Breast epithelium (tissue), 4 donors: ENCODE measurements at regions not wholly inside any gene's neighbourhood (a gene's known extent, or its start where the extent isn't known, plus 50 kb on each side); places are given as distances from the start of the nearest gene placed in this dataset.

Experiments
- DNase-seq, 2 donors: peaks; one replicate each; pipeline ENCODE4 v3.0.0-alpha.2; 2019; ENCODE audit warnings: low spot score in 2 of 2
- H3K27ac ChIP-seq, 2 donors: fragments of 200-600 bp; sonication (generic) in 1 of 2; one replicate each; pipeline ENCODE4 v1.5.1; 2016 to 2019; ENCODE audit warnings: mild to moderate bottlenecking in 1 of 2
- H3K27me3 ChIP-seq, 2 donors: fragments of 200-600 bp; sonication (generic) in 1 of 2; one replicate each; pipeline versions ENCODE4 v1.5.1 to v1.6.0; 2017 to 2019; ENCODE audit warnings: control low read depth in 1 of 2, mild to moderate bottlenecking in 1 of 2
- H3K36me3 ChIP-seq: fragments of 200-600 bp; one replicate; pipeline ENCODE4 v1.5.1; 2019
- H3K4me1 ChIP-seq, 2 donors: fragments of 200-600 bp; sonication (generic); one replicate each; pipeline ENCODE4 v1.5.1; 2016 to 2019; ENCODE audit warnings: control low read depth in 1 of 2
- H3K4me3 ChIP-seq, 3 donors: fragments of 200-600 bp; sonication (generic); 1 replicate in 2 of 3; 2 replicates in 1 of 3; pipeline ENCODE4 v1.5.1; 2016 to 2019; ENCODE audit warnings: mild to moderate bottlenecking in 3 of 3, moderate library complexity in 2 of 3
- H3K9me3 ChIP-seq, 2 donors: fragments of 200-600 bp; sonication (generic) in 1 of 2; one replicate each; pipeline ENCODE4 v1.5.1; 2016 to 2019; ENCODE audit warnings: control low read depth in 1 of 2
- CTCF ChIP-seq, 3 donors: fragments of 450-650 bp; IDR thresholded peaks; one replicate each; pipeline ENCODE4 v1.5.1; 2016 to 2017; ENCODE audit warnings: antibody characterized with exemption in 3 of 3, mild to moderate bottlenecking in 3 of 3, moderate library complexity in 3 of 3
- POLR2A ChIP-seq: fragments of 450-650 bp; IDR thresholded peaks from one replicate; pipeline ENCODE4 v1.6.1; 2016; ENCODE audit warnings: antibody characterized with exemption, mild to moderate bottlenecking, moderate library complexity
- POLR2AphosphoS5 ChIP-seq, 3 donors: sonication (generic); formaldehyde crosslinking; IDR thresholded peaks; one replicate each; pipeline ENCODE4 v1.6.1; 2017; ENCODE audit warnings: antibody characterized with exemption in 3 of 3
- intact Hi-C: fragments of 100-400 bp; cut with DNase I; formaldehyde crosslinking; loops from one replicate; pipeline ENCODE4 v1.15.1; 2023; ENCODE audit warnings: low total_unique reads

GRCh38 chr18:71529703-71530303 is 1014.3 kb downstream of the CBLN2 start:
- Histone ChIP-seq H3K27ac (no peak overlapping the region), H3K27me3 (no peaks in the 10 kb centered on the region), H3K4me1 (no peaks in the 10 kb centered on the region), H3K9me3 (no peaks in the 10 kb centered on the region), H3K36me3 (no peaks in the 10 kb centered on the region), H3K4me3 (no peak overlapping the region)
- intact Hi-C loops = no loop called here
- no peak for DNase-seq
- TF ChIP-seq CTCF (IDR thresholded peaks at IDR 0.05) = no peak
- TF ChIP-seq POLR2AphosphoS5 (IDR thresholded peaks at IDR 0.05) = no peak
- no peak for TF ChIP-seq POLR2A

- H3K36me3 ChIP-seq = no peaks in the 10 kb centered on the region
- DNase-seq = no peak
- no peak overlapping the region for H3K4me3 ChIP-seq
- H3K4me1 ChIP-seq = no peaks in the 10 kb centered on the region
- H3K27ac ChIP-seq = no peak overlapping the region
- TF ChIP-seq POLR2AphosphoS5 (IDR thresholded peaks at IDR 0.05) (no peak), POLR2A (no peak), CTCF (IDR thresholded peaks at IDR 0.05) (no peak)
- intact Hi-C loops = no loop called here
- no peaks in the 10 kb centered on the region for H3K9me3 ChIP-seq
- H3K27me3 ChIP-seq = no peaks in the 10 kb centered on the region
Observed at GRCh38 chr18:71523483-71524435, 1020.4 kb downstream of the CBLN2 start.

DNA sequence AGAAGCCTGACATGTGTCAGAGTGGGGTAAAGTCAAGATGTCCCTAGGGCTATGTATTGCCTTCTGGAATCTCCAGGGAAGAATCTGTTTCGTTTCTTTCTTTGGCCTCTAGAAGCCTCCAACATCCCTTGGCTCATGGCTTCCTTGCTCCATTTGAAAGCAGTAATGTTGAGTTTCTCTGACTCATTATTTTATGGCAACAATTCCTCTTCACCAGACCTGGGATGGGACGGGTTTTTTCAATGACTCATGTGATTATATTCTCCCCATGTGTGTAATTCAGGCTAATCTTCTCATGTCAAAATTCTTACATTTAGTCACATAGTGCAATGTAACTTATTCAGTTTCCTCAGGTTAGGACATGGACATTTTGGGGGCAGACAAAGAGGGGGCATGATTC is 1038.6 kb downstream of the CBLN2 start:
- H3K9me3 ChIP-seq = no peaks in the 10 kb centered on the region
- no peaks in the 10 kb centered on the region for H3K4me1 ChIP-seq
- H3K27ac ChIP-seq = no peak overlapping the region
- no peaks in the 10 kb centered on the region for H3K27me3 ChIP-seq
- no peaks in the 10 kb centered on the region for H3K36me3 ChIP-seq
- intact Hi-C loops = no loop called here
- TF ChIP-seq CTCF (IDR thresholded peaks at IDR 0.05) = no peak
- TF ChIP-seq POLR2AphosphoS5 (IDR thresholded peaks at IDR 0.05) = no peak
- no peak for TF ChIP-seq POLR2A
- DNase-seq = no peak
- H3K4me3 ChIP-seq = no peak overlapping the region

- Histone ChIP-seq H3K27ac (no peak overlapping the region), H3K36me3 (no peaks in the 10 kb centered on the region), H3K27me3 (no peaks in the 10 kb centered on the region), H3K4me3 (no peak overlapping the region), H3K9me3 (no peaks in the 10 kb centered on the region), H3K4me1 (no peaks in the 10 kb centered on the region)
- DNase-seq = no peak
- intact Hi-C loops = no loop called here
- TF ChIP-seq POLR2AphosphoS5 (IDR thresholded peaks at IDR 0.05) = no peak
- TF ChIP-seq CTCF (IDR thresholded peaks at IDR 0.05) = no peak
- TF ChIP-seq POLR2A = no peak
Observed at GRCh38 chr18:71503222-71503621, 1040.9 kb downstream of the CBLN2 start.

GRCh38 chr18:71485611-71486010 is 1058.5 kb downstream of the CBLN2 start:
- H3K4me3 ChIP-seq = no peak overlapping the region
- DNase-seq = no peak
- intact Hi-C loops = no loop called here

More at GRCh38 chr18:71485611-71486010, 1058.5 kb downstream of the CBLN2 start:
- TF ChIP-seq CTCF (IDR thresholded peaks at IDR 0.05) (no peak), POLR2AphosphoS5 (IDR thresholded peaks at IDR 0.05) (no peak), POLR2A (no peak)
- Histone ChIP-seq H3K27ac (no peak overlapping the region), H3K36me3 (no peaks in the 10 kb centered on the region), H3K27me3 (no peaks in the 10 kb centered on the region), H3K4me1 (no peaks in the 10 kb centered on the region), H3K9me3 (peaks cover 6 to 9% of the 10 kb centered on the region in 2 donors)
